Ovary (tissue), 3 donors: ENCODE measurements at regions not wholly inside any gene's neighbourhood (a gene's known extent, or its start where the extent isn't known, plus 50 kb on each side); places are given as distances from the start of the nearest gene placed in this dataset.

Experiments
- POLR2A ChIP-seq: fragments of 450-650 bp; IDR thresholded peaks from one replicate; pipeline ENCODE4 v1.6.1; 2017; ENCODE audit warnings: antibody characterized with exemption, mild to moderate bottlenecking, moderate library complexity
- TF ChIP-seq, protein P1 (sequence below), 3 donors: fragments of 450-650 bp in 2 of 3; fragments of 200-600 bp in 1 of 3; IDR thresholded peaks; one replicate each; pipeline versions ENCODE4 v1.5.1 to v1.8.0; 2016 to 2022; ENCODE audit warnings: antibody characterized with exemption in 3 of 3, mild to moderate bottlenecking in 1 of 3
- donor health status: DM: no; HTN: no; CAD: no.

DNA sequence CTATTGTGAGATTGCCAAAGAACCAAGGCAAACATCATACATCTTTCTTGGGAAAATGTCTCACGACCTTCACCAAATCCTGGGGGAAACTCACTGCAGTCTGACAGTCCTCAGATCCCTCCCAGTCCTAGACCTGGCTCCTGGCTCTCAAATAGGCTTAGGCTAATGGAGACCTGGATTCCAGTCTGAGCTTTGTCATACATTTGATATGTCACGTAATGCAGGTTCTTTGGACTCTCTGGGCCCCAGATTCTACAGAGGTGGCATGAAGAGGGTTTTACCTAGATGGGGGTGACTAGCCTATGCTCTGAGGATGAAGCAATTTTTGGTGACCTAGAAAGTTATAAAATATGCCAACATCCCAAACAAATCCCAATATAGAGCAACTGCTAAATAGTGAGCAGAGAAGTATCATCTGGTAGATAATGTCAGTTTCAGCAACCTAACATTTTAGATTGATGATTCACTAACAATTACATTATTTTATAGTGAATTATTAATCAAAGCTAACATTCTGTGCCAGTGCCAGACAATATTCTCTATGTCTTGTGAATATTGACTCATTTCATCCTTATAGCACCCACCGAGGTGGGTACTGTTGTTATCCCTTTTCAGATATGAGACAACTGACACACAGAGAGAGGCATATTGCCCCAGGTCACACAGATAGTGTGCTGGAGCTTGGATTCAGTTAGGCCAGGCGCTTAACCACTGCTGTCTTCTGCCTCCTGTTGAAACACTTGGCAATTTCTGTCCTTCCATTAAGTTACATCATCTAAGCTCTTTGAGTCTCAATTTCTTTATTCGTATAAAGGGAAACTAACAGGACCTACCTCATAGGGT, 195.4 kb upstream of the MAMLD1 start:
- TF ChIP-seq, protein P1, sequence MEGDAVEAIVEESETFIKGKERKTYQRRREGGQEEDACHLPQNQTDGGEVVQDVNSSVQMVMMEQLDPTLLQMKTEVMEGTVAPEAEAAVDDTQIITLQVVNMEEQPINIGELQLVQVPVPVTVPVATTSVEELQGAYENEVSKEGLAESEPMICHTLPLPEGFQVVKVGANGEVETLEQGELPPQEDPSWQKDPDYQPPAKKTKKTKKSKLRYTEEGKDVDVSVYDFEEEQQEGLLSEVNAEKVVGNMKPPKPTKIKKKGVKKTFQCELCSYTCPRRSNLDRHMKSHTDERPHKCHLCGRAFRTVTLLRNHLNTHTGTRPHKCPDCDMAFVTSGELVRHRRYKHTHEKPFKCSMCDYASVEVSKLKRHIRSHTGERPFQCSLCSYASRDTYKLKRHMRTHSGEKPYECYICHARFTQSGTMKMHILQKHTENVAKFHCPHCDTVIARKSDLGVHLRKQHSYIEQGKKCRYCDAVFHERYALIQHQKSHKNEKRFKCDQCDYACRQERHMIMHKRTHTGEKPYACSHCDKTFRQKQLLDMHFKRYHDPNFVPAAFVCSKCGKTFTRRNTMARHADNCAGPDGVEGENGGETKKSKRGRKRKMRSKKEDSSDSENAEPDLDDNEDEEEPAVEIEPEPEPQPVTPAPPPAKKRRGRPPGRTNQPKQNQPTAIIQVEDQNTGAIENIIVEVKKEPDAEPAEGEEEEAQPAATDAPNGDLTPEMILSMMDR (IDR thresholded peaks at IDR 0.05), result no peak
- TF ChIP-seq POLR2A, result no peak
